ENCODE measurements at regions not wholly inside any gene's neighbourhood (a gene's known extent, or its start where the extent isn't known, plus 50 kb on each side); places are given as distances from the start of the nearest gene placed in this dataset.

GRCh38 chrX:139141370-139141769, 389.2 kb upstream of the F9 start:
- H3K27me3 ChIP-seq: no peaks in the 10 kb centered on the region
- WGBS: 81% methylated on average over 3 of the region's 3 CpGs
- no peak overlapping the region for H3K27ac ChIP-seq
- no peaks in the 10 kb centered on the region for H3K4me1 ChIP-seq
- DNase-seq (ENCODE audit: low spot score in 2 of 2): no peak
- H3K4me3 ChIP-seq: no peak overlapping the region
- TF ChIP-seq POLR2AphosphoS5 (IDR thresholded peaks at IDR 0.05): no peak
- no peak for TF ChIP-seq EP300 (IDR thresholded peaks at IDR 0.05)
- no peak for TF ChIP-seq POLR2A (IDR thresholded peaks at IDR 0.05)
- TF ChIP-seq CTCF (IDR thresholded peaks at IDR 0.05): no peak
- no peaks in the 10 kb centered on the region for H3K9me3 ChIP-seq
- H3K36me3 ChIP-seq: no peaks in the 10 kb centered on the region

- TF ChIP-seq POLR2AphosphoS5 (IDR thresholded peaks at IDR 0.05) (no peak), CTCF (IDR thresholded peaks at IDR 0.05) (no peak), POLR2A (IDR thresholded peaks at IDR 0.05) (no peak), EP300 (IDR thresholded peaks at IDR 0.05) (no peak)
- 79% methylated on average over 5 of the region's 5 CpGs for WGBS
- Histone ChIP-seq H3K4me1 (no peaks in the 10 kb centered on the region), H3K27ac (no peak overlapping the region), H3K36me3 (no peaks in the 10 kb centered on the region), H3K27me3 (no peaks in the 10 kb centered on the region), H3K9me3 (no peaks in the 10 kb centered on the region), H3K4me3 (no peak overlapping the region)
- no peak for DNase-seq (ENCODE audit: low spot score in 2 of 2)
Measured at GRCh38 chrX:139134316-139134715, 396.2 kb upstream of the F9 start.

- DNase-seq (ENCODE audit: low spot score in 2 of 2): no peak
- no peaks in the 10 kb centered on the region for H3K4me1 ChIP-seq
- no peaks in the 10 kb centered on the region for H3K9me3 ChIP-seq
- H3K27me3 ChIP-seq: no peaks in the 10 kb centered on the region
- no peaks in the 10 kb centered on the region for H3K36me3 ChIP-seq
- WGBS: 17% methylated on average over 2 of the region's 2 CpGs
- H3K27ac ChIP-seq: no peak overlapping the region
- no peak overlapping the region for H3K4me3 ChIP-seq
- no peak for TF ChIP-seq EP300 (IDR thresholded peaks at IDR 0.05)
- peak in 1 of 2 donors; percentile 5 for TF ChIP-seq CTCF (IDR thresholded peaks at IDR 0.05)
Measured at GRCh38 chrX:139126493-139126892, 404.0 kb upstream of the F9 start.

- no peak for TF ChIP-seq CTCF (IDR thresholded peaks at IDR 0.05)
- TF ChIP-seq POLR2AphosphoS5 (IDR thresholded peaks at IDR 0.05): no peak
- no peak for TF ChIP-seq POLR2A (IDR thresholded peaks at IDR 0.05)
- no peak for TF ChIP-seq EP300 (IDR thresholded peaks at IDR 0.05)
- H3K4me3 ChIP-seq: no peak overlapping the region
- WGBS: 57% methylated on average over 3 of the region's 3 CpGs
- no peaks in the 10 kb centered on the region for H3K27me3 ChIP-seq
- H3K27ac ChIP-seq: no peak overlapping the region
- no peaks in the 10 kb centered on the region for H3K4me1 ChIP-seq
- DNase-seq (ENCODE audit: low spot score in 2 of 2): no peak
- H3K9me3 ChIP-seq: no peaks in the 10 kb centered on the region
- no peaks in the 10 kb centered on the region for H3K36me3 ChIP-seq
Measured at GRCh38 chrX:139125916-139126315, 404.6 kb upstream of the F9 start.

- Histone ChIP-seq H3K36me3 (no peaks in the 10 kb centered on the region), H3K4me3 (no peak overlapping the region), H3K4me1 (no peaks in the 10 kb centered on the region), H3K9me3 (no peaks in the 10 kb centered on the region), H3K27ac (no peak overlapping the region), H3K27me3 (no peaks in the 10 kb centered on the region)
- 68% methylated on average over 4 of the region's 4 CpGs for WGBS
- no peak for DNase-seq (ENCODE audit: low spot score in 2 of 2)
- TF ChIP-seq EP300 (IDR thresholded peaks at IDR 0.05) (no peak), POLR2A (IDR thresholded peaks at IDR 0.05) (no peak), POLR2AphosphoS5 (IDR thresholded peaks at IDR 0.05) (no peak), CTCF (IDR thresholded peaks at IDR 0.05) (no peak)
Measured at GRCh38 chrX:139121616-139122286, 408.8 kb upstream of the F9 start.
